ENCODE measurements at regions not wholly inside any gene's neighbourhood (a gene's known extent, or its start where the extent isn't known, plus 50 kb on each side); places are given as distances from the start of the nearest gene placed in this dataset.

DNA sequence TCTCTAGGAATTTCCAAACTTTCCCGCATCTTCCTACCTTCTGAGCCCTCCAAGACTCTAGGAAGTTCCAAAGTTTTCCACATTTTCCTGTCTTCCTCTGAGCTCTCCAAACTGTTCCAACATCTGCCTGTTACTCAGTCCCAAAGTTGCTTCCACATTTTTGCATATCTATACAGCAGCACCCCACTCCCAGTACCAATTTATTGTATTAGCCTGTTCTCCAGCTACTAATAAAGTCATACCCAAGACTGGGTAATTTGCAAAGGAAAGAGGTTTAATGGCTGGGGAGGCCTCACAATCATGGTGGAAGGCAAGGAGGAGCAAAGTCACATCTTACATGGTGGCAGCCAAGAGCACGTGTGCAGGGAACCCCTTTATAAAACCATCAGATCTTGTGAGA, 82.9 kb upstream of the DSCAM start:
- H3K36me3 Mint-ChIP-seq (ENCODE audit: unreplicated experiment), result peaks cover 21% of the 10 kb centered on the region
- H3K27ac Mint-ChIP-seq (ENCODE audit: unreplicated experiment), result no peak overlapping the region
- H3K9me3 Mint-ChIP-seq (ENCODE audit: unreplicated experiment), result peaks cover 11% of the 10 kb centered on the region
- no peak overlapping the region for H3K4me3 Mint-ChIP-seq (ENCODE audit: unreplicated experiment)
- TF ChIP-seq, protein P1, sequence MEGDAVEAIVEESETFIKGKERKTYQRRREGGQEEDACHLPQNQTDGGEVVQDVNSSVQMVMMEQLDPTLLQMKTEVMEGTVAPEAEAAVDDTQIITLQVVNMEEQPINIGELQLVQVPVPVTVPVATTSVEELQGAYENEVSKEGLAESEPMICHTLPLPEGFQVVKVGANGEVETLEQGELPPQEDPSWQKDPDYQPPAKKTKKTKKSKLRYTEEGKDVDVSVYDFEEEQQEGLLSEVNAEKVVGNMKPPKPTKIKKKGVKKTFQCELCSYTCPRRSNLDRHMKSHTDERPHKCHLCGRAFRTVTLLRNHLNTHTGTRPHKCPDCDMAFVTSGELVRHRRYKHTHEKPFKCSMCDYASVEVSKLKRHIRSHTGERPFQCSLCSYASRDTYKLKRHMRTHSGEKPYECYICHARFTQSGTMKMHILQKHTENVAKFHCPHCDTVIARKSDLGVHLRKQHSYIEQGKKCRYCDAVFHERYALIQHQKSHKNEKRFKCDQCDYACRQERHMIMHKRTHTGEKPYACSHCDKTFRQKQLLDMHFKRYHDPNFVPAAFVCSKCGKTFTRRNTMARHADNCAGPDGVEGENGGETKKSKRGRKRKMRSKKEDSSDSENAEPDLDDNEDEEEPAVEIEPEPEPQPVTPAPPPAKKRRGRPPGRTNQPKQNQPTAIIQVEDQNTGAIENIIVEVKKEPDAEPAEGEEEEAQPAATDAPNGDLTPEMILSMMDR (IDR thresholded peaks at IDR 0.05; ENCODE audit: partially characterized antibody, unreplicated experiment), result no peak
- H3K27me3 Mint-ChIP-seq (ENCODE audit: unreplicated experiment), result peaks cover 1% of the 10 kb centered on the region
- no peaks in the 10 kb centered on the region for H3K4me1 Mint-ChIP-seq (ENCODE audit: low read depth, unreplicated experiment)
- no peak for DNase-seq

DNA sequence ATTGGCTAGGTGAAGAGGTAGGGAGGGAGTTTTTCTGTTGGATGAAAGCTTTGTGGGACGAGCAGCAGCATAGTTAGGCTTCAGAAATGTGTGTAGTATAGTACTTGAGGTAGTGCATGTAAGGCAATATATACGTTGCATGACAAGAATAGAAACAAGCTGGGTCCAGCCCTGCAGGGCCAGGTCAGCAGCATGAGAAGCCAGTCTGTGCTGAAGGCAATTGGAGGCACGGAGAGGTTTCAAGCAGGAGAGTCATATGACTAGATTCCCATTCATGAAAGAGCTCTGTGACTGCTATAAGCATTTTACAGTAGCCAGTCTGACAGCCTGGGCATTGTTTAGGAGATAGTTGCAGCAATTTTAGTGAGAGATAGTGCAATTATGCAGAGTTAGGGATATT, 84.2 kb upstream of the DSCAM start:
- TF ChIP-seq, protein P1 (IDR thresholded peaks at IDR 0.05; ENCODE audit: partially characterized antibody, unreplicated experiment), result no peak
- Mint-ChIP-seq H3K27me3 (ENCODE audit: unreplicated experiment) (peaks cover 1% of the 10 kb centered on the region), H3K4me3 (ENCODE audit: unreplicated experiment) (no peak overlapping the region), H3K36me3 (ENCODE audit: unreplicated experiment) (peaks cover 21% of the 10 kb centered on the region), H3K4me1 (ENCODE audit: low read depth, unreplicated experiment) (no peaks in the 10 kb centered on the region), H3K9me3 (ENCODE audit: unreplicated experiment) (peaks cover 11% of the 10 kb centered on the region), H3K27ac (ENCODE audit: unreplicated experiment) (no peak overlapping the region)
- DNase-seq, result no peak

DNA sequence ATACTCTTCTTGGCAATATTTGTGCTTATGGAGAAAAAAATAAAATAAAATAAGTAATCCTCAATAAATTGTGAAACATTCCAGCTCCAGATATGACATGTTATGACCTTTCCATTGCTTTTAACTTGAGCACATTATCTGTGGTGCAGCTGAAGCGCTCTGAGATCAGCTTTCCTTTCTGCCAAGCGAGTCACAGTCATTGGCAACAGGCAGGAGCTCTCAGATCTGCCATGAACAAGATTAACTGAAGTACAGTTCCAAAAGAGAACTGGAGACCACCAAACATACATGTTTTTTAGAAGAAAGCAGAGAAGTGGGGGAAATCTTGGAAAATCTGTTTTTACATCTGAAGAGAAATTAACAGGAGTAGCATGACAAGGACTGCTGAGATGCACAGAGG, 89.2 kb upstream of the DSCAM start:
- Mint-ChIP-seq H3K27me3 (ENCODE audit: unreplicated experiment) (peaks cover 2% of the 10 kb centered on the region), H3K36me3 (ENCODE audit: unreplicated experiment) (no peaks in the 10 kb centered on the region), H3K9me3 (ENCODE audit: unreplicated experiment) (peaks cover 3% of the 10 kb centered on the region), H3K4me3 (ENCODE audit: unreplicated experiment) (no peak overlapping the region), H3K27ac (ENCODE audit: unreplicated experiment) (no peak overlapping the region), H3K4me1 (ENCODE audit: low read depth, unreplicated experiment) (no peaks in the 10 kb centered on the region)
- TF ChIP-seq, protein P1 (IDR thresholded peaks at IDR 0.05; ENCODE audit: partially characterized antibody, unreplicated experiment), result no peak
- no peak for DNase-seq

DNA sequence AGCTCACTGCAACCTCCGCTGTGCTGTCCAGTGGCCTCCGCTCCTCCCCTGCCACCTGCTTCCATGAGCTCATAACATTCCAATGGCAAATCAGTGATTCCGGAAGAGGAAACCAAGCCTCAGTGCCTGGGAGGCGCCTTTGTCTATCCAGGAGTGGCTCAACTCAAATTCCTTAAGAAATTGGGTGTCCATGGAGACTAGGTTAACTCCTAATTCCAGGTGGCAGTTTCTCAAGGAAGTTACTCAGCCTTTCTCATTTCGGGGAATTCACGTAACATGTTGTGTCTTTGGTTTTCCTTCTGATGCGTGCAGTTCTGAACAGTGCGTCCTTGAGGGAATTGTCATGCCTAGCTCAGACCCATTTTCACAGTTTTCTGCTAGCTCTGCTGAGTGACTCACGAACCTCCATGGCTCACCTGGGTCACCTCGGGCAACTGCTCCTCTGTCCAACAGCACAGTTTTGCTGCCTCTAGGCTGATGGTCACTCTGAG, 89.9 kb upstream of the DSCAM start:
- no peak overlapping the region for H3K4me3 Mint-ChIP-seq (ENCODE audit: unreplicated experiment)
- TF ChIP-seq, protein P1 (IDR thresholded peaks at IDR 0.05; ENCODE audit: partially characterized antibody, unreplicated experiment), result no peak
- H3K27me3 Mint-ChIP-seq (ENCODE audit: unreplicated experiment), result peaks cover 2% of the 10 kb centered on the region
- DNase-seq, result no peak
- peaks cover 3% of the 10 kb centered on the region for H3K9me3 Mint-ChIP-seq (ENCODE audit: unreplicated experiment)
- no peak overlapping the region for H3K27ac Mint-ChIP-seq (ENCODE audit: unreplicated experiment)
- no peaks in the 10 kb centered on the region for H3K36me3 Mint-ChIP-seq (ENCODE audit: unreplicated experiment)
- H3K4me1 Mint-ChIP-seq (ENCODE audit: low read depth, unreplicated experiment), result no peaks in the 10 kb centered on the region

DNA sequence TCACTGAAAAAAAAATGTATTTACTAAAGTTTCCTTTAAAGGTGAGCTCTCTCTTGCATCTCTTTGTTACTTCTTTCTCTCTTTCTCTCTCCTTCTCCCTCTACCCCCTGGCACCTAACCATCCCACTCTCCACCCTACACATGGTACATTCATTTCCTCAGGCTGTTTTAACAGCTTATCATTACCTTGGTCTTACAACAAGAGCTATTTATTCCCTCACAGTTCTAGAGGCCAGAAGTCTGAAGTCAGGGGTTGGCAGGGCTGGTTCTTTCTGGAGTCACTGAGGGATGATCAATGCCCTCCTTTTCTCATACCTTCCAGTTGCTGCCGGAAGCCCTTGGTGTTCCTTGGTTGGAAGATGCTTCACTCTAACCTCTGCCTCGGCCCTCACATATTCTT, 91.1 kb upstream of the DSCAM start:
- no peaks in the 10 kb centered on the region for H3K4me1 Mint-ChIP-seq (ENCODE audit: low read depth, unreplicated experiment)
- no peaks in the 10 kb centered on the region for H3K36me3 Mint-ChIP-seq (ENCODE audit: unreplicated experiment)
- peaks cover 3% of the 10 kb centered on the region for H3K27me3 Mint-ChIP-seq (ENCODE audit: unreplicated experiment)
- H3K4me3 Mint-ChIP-seq (ENCODE audit: unreplicated experiment), result no peak overlapping the region
- H3K9me3 Mint-ChIP-seq (ENCODE audit: unreplicated experiment), result peaks cover 3% of the 10 kb centered on the region
- DNase-seq, result no peak
- TF ChIP-seq, protein P1 (IDR thresholded peaks at IDR 0.05; ENCODE audit: partially characterized antibody, unreplicated experiment), result no peak
- no peak overlapping the region for H3K27ac Mint-ChIP-seq (ENCODE audit: unreplicated experiment)
